Natural killer cell (primary cell): ENCODE measurements at regions not wholly inside any gene's neighbourhood (a gene's known extent, or its start where the extent isn't known, plus 50 kb on each side); places are given as distances from the start of the nearest gene placed in this dataset.

Experiments used
- ATAC-seq, 3 donors: fragments of 150-1000 bp in 2 of 3; fragments of 200-7000 bp in 1 of 3; cut with Tn5 transposase; 1 replicate in 1 of 3; 2 replicates in 2 of 3; pipeline ENCODE4 v1.10.0; 2021; ENCODE audit warnings: mild to moderate bottlenecking in 2 of 3, moderate library complexity in 2 of 3
- DNase-seq, 2 donors: peaks; one replicate each; pipeline versions ENCODE4 v3.0.0 to v3.0.0-alpha.2; 2013 to 2021; ENCODE audit warnings: mixed read lengths in 1 of 2
- H3K27ac ChIP-seq: one replicate; pipeline ENCODE4 v1.5.1; 2013; ENCODE audit warnings: mild to moderate bottlenecking, low read length
- H3K27me3 ChIP-seq: one replicate; pipeline ENCODE4 v1.6.1; 2013; ENCODE audit warnings: low read length; ENCODE audit not compliant: control insufficient read depth, insufficient read depth
- H3K36me3 ChIP-seq: one replicate; pipeline ENCODE4 v1.6.1; 2013; ENCODE audit warnings: low read length; ENCODE audit not compliant: control insufficient read depth, insufficient read depth
- H3K4me1 ChIP-seq: one replicate; pipeline ENCODE4 v1.6.1; 2013; ENCODE audit warnings: low read length; ENCODE audit not compliant: control insufficient read depth, insufficient read depth
- H3K4me3 ChIP-seq: one replicate; pipeline ENCODE4 v1.5.1; 2013; ENCODE audit warnings: low read length
- H3K9me3 ChIP-seq: one replicate; pipeline ENCODE4 v1.6.1; 2013; ENCODE audit warnings: low read length; ENCODE audit not compliant: control insufficient read depth, insufficient read depth
- H3K27ac Mint-ChIP-seq, 2 donors: one replicate each; pipeline ENCODE4 v1.8.0; 2022; ENCODE audit warnings: mild to moderate bottlenecking in 2 of 2, mixed read lengths in 2 of 2, moderate library complexity in 1 of 2
- H3K27me3 Mint-ChIP-seq, 2 donors: one replicate each; pipeline ENCODE4 v1.8.0; 2022; ENCODE audit warnings: low read depth in 2 of 2, mixed read lengths in 2 of 2
- H3K36me3 Mint-ChIP-seq: one replicate; pipeline ENCODE4 v1.8.0; 2022; ENCODE audit warnings: mixed read lengths
- H3K4me1 Mint-ChIP-seq, 2 donors: one replicate each; pipeline ENCODE4 v1.8.0; 2022; ENCODE audit warnings: mixed read lengths in 2 of 2
- H3K4me3 Mint-ChIP-seq: one replicate; pipeline ENCODE4 v1.8.0; 2022; ENCODE audit warnings: mild to moderate bottlenecking, moderate library complexity, mixed read lengths
- H3K9me3 Mint-ChIP-seq, 2 donors: one replicate each; pipeline ENCODE4 v1.8.0; 2022; ENCODE audit warnings: mixed read lengths in 2 of 2
- CTCF ChIP-seq: fragments of 200-600 bp; IDR thresholded peaks from one replicate; pipeline ENCODE4 v1.8.0; 2022; ENCODE audit warnings: antibody characterized with exemption
- WGBS: methylation state at CpG from one replicate; pipeline ENCODE4 v1.1.7; 2013; ENCODE audit warnings: missing lambda C conversion rate; ENCODE audit not compliant: insufficient coverage; 5-methylcytosine and 5-hydroxymethylcytosine counted together
- intact Hi-C: fragments of 100-400 bp; cut with micrococcal nuclease; formaldehyde crosslinking; loops from one replicate; pipeline ENCODE4 v1.14.2; 2022

- DNase-seq (no peak), ATAC-seq (no peak)
- no peak for TF ChIP-seq CTCF
- Mint-ChIP-seq H3K27me3 (no peaks in the 10 kb centered on the region), H3K9me3 (no peaks in the 10 kb centered on the region), H3K27ac (peak overlapping the region in 1 of 2 donors; percentile 9), H3K4me3 (no peak overlapping the region), H3K36me3 (no peaks in the 10 kb centered on the region), H3K4me1 (peaks cover 35 to 48% of the 10 kb centered on the region in 2 donors)
- H3K4me1 ChIP-seq = peaks cover 13% of the 10 kb centered on the region
- intact Hi-C loops = no loop called here
- H3K36me3 ChIP-seq = no peaks in the 10 kb centered on the region
- no peaks in the 10 kb centered on the region for H3K9me3 ChIP-seq
- WGBS = 84% methylated on average over 3 of the region's 3 CpGs
- H3K27ac ChIP-seq = no peak overlapping the region
- H3K27me3 ChIP-seq = no peaks in the 10 kb centered on the region
- no peak overlapping the region for H3K4me3 ChIP-seq
These were observed 303.9 kb upstream of the DUSP10 start for GRCh38 chr1:222045786-222046185.

- H3K27me3 Mint-ChIP-seq = no peaks in the 10 kb centered on the region
- H3K4me3 Mint-ChIP-seq = no peak overlapping the region
- intact Hi-C loops = no loop called here
- no peak overlapping the region for H3K4me3 ChIP-seq
- no peaks in the 10 kb centered on the region for H3K9me3 Mint-ChIP-seq
- H3K4me1 ChIP-seq = peaks cover 13% of the 10 kb centered on the region
- H3K27me3 ChIP-seq = no peaks in the 10 kb centered on the region
- no peak for ATAC-seq
- H3K27ac Mint-ChIP-seq = peak overlapping the region in 1 of 2 donors; percentile 9
- no peaks in the 10 kb centered on the region for H3K36me3 ChIP-seq
- DNase-seq = no peak
- no peaks in the 10 kb centered on the region for H3K36me3 Mint-ChIP-seq
- 90% methylated on average over 3 of the region's 3 CpGs for WGBS
- no peaks in the 10 kb centered on the region for H3K9me3 ChIP-seq
- no peak overlapping the region for H3K27ac ChIP-seq
- no peak for TF ChIP-seq CTCF
- peaks cover 30 to 43% of the 10 kb centered on the region in 2 donors for H3K4me1 Mint-ChIP-seq
These were observed 303.3 kb upstream of the DUSP10 start for GRCh38 chr1:222045236-222045635.

GRCh38 chr1:222043444-222044292 is 301.8 kb upstream of the DUSP10 start:
- intact Hi-C loops = no loop called here
- Histone ChIP-seq H3K36me3 (no peaks in the 10 kb centered on the region), H3K9me3 (no peaks in the 10 kb centered on the region), H3K27ac (no peak overlapping the region), H3K4me3 (no peak overlapping the region), H3K4me1 (peaks cover 13% of the 10 kb centered on the region), H3K27me3 (no peaks in the 10 kb centered on the region)
- TF ChIP-seq CTCF = no peak
- Mint-ChIP-seq H3K36me3 (no peaks in the 10 kb centered on the region), H3K27ac (no peak overlapping the region), H3K9me3 (no peaks in the 10 kb centered on the region), H3K4me3 (no peak overlapping the region), H3K4me1 (peaks cover 20 to 33% of the 10 kb centered on the region in 2 donors), H3K27me3 (no peaks in the 10 kb centered on the region)
- WGBS = 95% methylated on average over 9 of the region's 9 CpGs
- no peak for ATAC-seq
- no peak for DNase-seq

GRCh38 chr1:222042120-222042519 is 300.2 kb upstream of the DUSP10 start:
- no peaks in the 10 kb centered on the region for H3K36me3 ChIP-seq
- no peaks in the 10 kb centered on the region for H3K27me3 ChIP-seq
- H3K4me1 Mint-ChIP-seq = peaks cover 7 to 19% of the 10 kb centered on the region in 2 donors
- no peak overlapping the region for H3K4me3 ChIP-seq
- whole genome bisulfite sequencing = over 99% methylated on average over 6 of the region's 6 CpGs
- H3K36me3 Mint-ChIP-seq = no peaks in the 10 kb centered on the region
- no peak overlapping the region for H3K27ac Mint-ChIP-seq
- H3K27ac ChIP-seq = no peak overlapping the region
- TF ChIP-seq CTCF = no peak
- no peak overlapping the region for H3K4me3 Mint-ChIP-seq
- no peaks in the 10 kb centered on the region for H3K27me3 Mint-ChIP-seq
- intact Hi-C loops = no loop called here
- H3K4me1 ChIP-seq = peaks cover 10% of the 10 kb centered on the region
- no peak for ATAC-seq
- no peaks in the 10 kb centered on the region for H3K9me3 Mint-ChIP-seq
- no peak for DNase-seq
- no peaks in the 10 kb centered on the region for H3K9me3 ChIP-seq
